ENCODE measurements at regions not wholly inside any gene's neighbourhood (a gene's known extent, or its start where the extent isn't known, plus 50 kb on each side); places are given as distances from the start of the nearest gene placed in this dataset.

DNA sequence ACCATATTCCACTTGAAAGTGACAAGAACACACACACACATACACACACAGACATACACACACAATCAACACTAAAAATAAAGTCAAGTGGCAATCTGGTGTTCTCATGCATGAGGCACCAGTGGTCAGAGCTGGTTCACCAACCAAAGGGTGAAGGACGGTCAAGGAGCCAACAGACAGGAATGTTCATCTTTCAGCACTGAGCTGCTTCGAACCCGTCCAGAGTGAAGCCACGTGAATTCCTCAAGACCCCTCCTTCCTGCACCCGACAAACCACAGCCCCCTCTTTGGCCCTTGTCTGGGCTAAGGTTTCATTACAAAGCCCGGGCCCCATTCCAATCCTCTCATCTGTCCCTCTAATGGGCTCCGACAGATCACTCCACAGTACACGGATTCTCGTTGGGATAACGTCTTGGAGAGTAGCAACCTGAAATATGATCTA lies 84.5 kb upstream of the SMIM23 start (continued):
- TF ChIP-seq, protein P1, sequence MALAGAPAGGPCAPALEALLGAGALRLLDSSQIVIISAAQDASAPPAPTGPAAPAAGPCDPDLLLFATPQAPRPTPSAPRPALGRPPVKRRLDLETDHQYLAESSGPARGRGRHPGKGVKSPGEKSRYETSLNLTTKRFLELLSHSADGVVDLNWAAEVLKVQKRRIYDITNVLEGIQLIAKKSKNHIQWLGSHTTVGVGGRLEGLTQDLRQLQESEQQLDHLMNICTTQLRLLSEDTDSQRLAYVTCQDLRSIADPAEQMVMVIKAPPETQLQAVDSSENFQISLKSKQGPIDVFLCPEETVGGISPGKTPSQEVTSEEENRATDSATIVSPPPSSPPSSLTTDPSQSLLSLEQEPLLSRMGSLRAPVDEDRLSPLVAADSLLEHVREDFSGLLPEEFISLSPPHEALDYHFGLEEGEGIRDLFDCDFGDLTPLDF (CRISPR knock-in tag; IDR thresholded peaks at IDR 0.05): no peak
- TF ChIP-seq, protein P2, sequence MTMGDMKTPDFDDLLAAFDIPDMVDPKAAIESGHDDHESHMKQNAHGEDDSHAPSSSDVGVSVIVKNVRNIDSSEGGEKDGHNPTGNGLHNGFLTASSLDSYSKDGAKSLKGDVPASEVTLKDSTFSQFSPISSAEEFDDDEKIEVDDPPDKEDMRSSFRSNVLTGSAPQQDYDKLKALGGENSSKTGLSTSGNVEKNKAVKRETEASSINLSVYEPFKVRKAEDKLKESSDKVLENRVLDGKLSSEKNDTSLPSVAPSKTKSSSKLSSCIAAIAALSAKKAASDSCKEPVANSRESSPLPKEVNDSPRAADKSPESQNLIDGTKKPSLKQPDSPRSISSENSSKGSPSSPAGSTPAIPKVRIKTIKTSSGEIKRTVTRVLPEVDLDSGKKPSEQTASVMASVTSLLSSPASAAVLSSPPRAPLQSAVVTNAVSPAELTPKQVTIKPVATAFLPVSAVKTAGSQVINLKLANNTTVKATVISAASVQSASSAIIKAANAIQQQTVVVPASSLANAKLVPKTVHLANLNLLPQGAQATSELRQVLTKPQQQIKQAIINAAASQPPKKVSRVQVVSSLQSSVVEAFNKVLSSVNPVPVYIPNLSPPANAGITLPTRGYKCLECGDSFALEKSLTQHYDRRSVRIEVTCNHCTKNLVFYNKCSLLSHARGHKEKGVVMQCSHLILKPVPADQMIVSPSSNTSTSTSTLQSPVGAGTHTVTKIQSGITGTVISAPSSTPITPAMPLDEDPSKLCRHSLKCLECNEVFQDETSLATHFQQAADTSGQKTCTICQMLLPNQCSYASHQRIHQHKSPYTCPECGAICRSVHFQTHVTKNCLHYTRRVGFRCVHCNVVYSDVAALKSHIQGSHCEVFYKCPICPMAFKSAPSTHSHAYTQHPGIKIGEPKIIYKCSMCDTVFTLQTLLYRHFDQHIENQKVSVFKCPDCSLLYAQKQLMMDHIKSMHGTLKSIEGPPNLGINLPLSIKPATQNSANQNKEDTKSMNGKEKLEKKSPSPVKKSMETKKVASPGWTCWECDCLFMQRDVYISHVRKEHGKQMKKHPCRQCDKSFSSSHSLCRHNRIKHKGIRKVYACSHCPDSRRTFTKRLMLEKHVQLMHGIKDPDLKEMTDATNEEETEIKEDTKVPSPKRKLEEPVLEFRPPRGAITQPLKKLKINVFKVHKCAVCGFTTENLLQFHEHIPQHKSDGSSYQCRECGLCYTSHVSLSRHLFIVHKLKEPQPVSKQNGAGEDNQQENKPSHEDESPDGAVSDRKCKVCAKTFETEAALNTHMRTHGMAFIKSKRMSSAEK (CRISPR knock-in tag; IDR thresholded peaks at IDR 0.05; ENCODE audit: borderline replicate concordance): no peak
- TF ChIP-seq FOXJ3 (CRISPR knock-in tag; IDR thresholded peaks at IDR 0.05; ENCODE audit: borderline replicate concordance) (no peak), CREB1 (CRISPR knock-in tag; IDR thresholded peaks at IDR 0.05) (no peak), GTF2I (CRISPR knock-in tag; conservative IDR thresholded peaks at IDR 0.05) (no peak), RORB (CRISPR knock-in tag; IDR thresholded peaks at IDR 0.05) (no peak), TCF7 (CRISPR knock-in tag; IDR thresholded peaks at IDR 0.05; ENCODE audit: low read depth) (no peak)
- TF ChIP-seq, protein P3, sequence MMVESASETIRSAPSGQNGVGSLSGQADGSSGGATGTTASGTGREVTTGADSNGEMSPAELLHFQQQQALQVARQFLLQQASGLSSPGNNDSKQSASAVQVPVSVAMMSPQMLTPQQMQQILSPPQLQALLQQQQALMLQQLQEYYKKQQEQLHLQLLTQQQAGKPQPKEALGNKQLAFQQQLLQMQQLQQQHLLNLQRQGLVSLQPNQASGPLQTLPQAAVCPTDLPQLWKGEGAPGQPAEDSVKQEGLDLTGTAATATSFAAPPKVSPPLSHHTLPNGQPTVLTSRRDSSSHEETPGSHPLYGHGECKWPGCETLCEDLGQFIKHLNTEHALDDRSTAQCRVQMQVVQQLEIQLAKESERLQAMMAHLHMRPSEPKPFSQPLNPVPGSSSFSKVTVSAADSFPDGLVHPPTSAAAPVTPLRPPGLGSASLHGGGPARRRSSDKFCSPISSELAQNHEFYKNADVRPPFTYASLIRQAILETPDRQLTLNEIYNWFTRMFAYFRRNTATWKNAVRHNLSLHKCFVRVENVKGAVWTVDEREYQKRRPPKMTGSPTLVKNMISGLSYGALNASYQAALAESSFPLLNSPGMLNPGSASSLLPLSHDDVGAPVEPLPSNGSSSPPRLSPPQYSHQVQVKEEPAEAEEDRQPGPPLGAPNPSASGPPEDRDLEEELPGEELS (CRISPR knock-in tag; IDR thresholded peaks at IDR 0.05): no peak

DNA sequence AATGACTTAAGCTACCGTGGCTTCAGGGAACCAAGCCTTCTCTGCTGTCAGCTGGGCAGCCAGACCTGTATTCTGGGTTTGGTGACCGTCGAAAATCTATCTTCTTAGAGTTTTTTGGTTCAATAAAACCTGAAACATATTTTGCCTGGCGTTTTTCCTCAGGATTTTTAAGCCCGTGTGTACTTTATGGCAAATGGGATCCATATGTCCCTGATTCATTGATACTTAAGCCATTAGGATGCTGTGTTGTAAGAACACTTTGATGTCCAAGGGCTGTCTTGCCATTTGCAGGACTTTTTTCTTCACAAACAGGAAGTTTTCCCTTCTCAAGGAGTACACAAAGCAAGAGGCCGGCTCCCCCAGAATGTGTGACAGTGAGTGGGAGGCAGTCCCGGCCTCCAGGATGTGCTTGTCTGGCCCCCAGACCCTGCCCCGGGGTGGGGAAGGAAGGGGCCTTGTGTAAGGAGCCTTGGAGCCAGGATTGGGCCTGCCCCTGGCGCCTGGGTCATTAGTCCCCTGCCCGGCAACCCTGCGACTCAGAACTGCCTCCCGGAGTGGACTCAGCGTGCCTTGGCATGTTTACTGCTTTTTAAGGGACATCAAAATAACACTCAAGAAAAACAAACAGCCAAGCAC lies 83.4 kb upstream of the SMIM23 start:
- Mint-ChIP-seq H3K27me3 (ENCODE audit: low read depth) (no peaks in the 10 kb centered on the region), H3K4me1 (no peaks in the 10 kb centered on the region), H3K9me3 (no peaks in the 10 kb centered on the region), H3K36me3 (no peaks in the 10 kb centered on the region), H3K27ac (no peak overlapping the region), H3K4me3 (no peak overlapping the region)
- TF ChIP-seq FOXJ3 (CRISPR knock-in tag; IDR thresholded peaks at IDR 0.05; ENCODE audit: borderline replicate concordance): no peak
- TF ChIP-seq, protein P2 (CRISPR knock-in tag; IDR thresholded peaks at IDR 0.05; ENCODE audit: borderline replicate concordance): no peak
- TF ChIP-seq ZNF671 (CRISPR knock-in tag; IDR thresholded peaks at IDR 0.05): no peak
- TF ChIP-seq, protein P4, sequence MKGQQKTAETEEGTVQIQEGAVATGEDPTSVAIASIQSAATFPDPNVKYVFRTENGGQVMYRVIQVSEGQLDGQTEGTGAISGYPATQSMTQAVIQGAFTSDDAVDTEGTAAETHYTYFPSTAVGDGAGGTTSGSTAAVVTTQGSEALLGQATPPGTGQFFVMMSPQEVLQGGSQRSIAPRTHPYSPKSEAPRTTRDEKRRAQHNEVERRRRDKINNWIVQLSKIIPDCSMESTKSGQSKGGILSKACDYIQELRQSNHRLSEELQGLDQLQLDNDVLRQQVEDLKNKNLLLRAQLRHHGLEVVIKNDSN (CRISPR knock-in tag; IDR thresholded peaks at IDR 0.05): no peak
- no peak for TF ChIP-seq SMAD4 (CRISPR knock-in tag; IDR thresholded peaks at IDR 0.05)
- TF ChIP-seq, protein P5, sequence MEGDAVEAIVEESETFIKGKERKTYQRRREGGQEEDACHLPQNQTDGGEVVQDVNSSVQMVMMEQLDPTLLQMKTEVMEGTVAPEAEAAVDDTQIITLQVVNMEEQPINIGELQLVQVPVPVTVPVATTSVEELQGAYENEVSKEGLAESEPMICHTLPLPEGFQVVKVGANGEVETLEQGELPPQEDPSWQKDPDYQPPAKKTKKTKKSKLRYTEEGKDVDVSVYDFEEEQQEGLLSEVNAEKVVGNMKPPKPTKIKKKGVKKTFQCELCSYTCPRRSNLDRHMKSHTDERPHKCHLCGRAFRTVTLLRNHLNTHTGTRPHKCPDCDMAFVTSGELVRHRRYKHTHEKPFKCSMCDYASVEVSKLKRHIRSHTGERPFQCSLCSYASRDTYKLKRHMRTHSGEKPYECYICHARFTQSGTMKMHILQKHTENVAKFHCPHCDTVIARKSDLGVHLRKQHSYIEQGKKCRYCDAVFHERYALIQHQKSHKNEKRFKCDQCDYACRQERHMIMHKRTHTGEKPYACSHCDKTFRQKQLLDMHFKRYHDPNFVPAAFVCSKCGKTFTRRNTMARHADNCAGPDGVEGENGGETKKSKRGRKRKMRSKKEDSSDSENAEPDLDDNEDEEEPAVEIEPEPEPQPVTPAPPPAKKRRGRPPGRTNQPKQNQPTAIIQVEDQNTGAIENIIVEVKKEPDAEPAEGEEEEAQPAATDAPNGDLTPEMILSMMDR (IDR thresholded peaks at IDR 0.05): no peak
- TF ChIP-seq CREB1 (CRISPR knock-in tag; IDR thresholded peaks at IDR 0.05): no peak
- no peak for TF ChIP-seq NFYB (CRISPR knock-in tag; conservative IDR thresholded peaks at IDR 0.05; ENCODE audit: low read depth)
- CTCF ChIA-PET: no interaction called here
- DNase-seq (ENCODE audit: low spot score): no peak
- ATAC-seq: no peak
- POLR2A ChIA-PET: no interaction called here

All from WTC11 (cell line).